Right renal pelvis (tissue), 4 donors: ENCODE measurements at regions not wholly inside any gene's neighbourhood (a gene's known extent, or its start where the extent isn't known, plus 50 kb on each side); places are given as distances from the start of the nearest gene placed in this dataset.
A peak's percentile ranks its signal among the peaks of the same experiment; 100 is the strongest.

Experiments
- DNase-seq, 4 donors: peaks; one replicate each; pipeline ENCODE4 v3.0.0-alpha.2; 2013; ENCODE audit warnings: low read depth in 4 of 4, low spot score in 3 of 4, missing footprints in 1 of 4

DNA sequence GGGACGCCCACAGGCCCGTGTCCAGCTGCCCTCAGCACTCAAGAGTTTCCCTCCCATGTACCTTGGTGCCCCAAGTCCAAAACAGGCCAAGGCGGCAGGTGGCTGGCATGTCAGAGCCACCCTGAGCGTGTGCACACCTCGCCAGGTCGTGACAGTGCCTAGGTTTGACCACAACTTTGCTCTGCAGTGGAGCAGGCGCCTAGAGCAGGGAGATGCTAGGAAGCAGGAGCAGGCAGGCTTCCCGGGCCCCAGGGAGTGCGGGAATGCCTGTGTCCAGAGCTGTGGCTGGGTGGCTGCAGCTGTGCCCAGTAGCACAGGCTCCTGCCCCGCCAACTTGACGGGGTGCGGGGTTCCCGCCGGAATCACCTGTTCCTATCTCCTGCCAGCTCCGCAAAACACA is 380.8 kb upstream of the IMPG1 start:
- no peak for DNase-seq

DNA sequence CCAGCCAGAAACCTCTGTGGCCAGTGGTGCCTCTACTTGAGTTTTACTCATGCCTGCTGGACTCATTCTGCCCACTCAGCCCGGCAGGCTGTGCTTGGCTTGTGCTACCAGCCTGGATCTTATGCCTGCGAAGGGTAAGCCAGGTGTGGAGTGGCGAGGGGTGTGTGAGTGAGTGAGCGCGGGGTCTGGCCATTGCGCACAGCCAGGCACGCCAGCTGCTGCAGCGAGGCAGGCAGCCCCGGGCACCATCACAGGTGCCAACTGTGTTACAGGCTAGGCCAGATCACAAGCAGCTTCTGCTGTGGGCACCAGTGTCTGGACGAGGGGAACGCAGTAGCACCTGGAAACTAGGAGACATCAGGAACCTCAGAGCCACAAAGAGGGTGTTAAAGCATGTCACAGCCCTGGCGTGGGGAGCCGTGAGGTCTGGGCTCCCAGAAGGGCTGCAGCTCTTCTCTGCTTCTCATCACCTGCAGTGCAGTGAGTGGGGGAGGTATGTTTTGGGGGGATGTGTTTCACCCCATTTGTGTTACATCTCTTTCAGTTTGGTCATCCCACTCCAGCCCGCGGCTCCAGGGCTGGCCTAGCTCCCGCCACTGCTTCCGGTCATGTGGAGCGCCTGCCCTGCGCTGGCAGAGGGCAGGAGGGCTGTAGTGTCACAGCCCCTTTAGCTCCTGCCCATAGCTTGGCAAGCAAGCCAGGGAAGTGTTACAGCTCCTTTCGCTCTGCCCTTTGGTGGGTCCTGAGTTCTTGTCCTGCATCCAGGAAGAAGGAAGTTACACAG is 379.7 kb upstream of the IMPG1 start:
- DNase-seq: no peak

DNA sequence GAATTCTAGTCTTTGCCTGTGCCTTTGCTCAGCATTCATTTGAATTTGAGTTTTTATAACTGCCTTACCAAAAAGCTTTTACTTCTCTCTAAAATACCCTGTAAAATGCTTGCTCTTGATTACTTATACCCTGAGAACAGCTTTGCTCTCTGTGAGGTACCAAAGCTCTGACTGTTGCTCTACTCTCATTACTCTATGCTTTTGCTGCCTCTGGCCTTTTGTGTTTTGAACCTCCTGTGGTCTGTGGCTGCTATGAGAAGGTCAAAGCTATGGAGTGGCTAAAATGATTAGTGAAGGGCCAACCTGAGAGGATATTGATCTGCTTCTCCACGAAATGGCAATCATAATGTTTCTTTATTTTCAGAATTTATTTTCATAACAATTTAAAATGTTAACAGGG is 375.6 kb upstream of the IMPG1 start:
- DNase-seq: no peak

DNA sequence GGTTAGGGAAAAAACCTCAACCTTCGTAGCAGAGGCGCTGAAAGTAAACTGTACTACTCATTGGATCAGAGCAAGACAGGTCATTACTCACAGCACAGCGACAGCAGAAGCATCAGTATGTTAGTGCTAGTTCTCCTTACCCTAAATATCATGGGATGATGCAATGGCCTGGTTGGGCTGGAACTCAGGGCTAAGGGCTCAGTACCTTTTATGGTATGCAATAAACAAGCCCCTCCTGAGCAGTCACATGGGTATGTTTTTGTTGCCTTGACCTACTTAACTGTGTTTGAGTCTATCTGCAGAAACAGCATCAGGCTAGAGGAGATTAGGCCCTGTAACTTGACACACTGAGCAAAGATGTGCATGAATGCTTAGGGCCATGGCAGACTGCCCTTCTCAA is 369.4 kb upstream of the IMPG1 start:
- DNase-seq: no peak

DNA sequence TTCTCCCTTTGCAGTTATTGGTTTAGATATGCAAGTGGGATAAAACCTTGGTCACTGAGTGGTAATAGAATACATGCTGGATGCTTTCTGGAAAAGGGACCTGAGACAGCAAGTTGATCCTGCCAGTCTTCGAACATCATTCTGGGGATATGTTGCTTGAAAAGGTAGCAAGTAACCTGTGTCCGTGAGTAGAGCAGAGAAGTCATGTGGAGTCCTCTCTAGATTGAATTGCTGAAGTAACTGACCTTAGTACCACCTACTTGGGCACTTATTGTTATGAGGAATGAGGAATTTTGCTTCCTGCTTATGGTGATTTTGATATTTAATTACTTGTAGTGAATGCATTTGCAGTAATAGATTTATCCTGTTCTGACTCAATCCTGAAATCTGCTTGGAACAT is 367.3 kb upstream of the IMPG1 start:
- no peak for DNase-seq

DNA sequence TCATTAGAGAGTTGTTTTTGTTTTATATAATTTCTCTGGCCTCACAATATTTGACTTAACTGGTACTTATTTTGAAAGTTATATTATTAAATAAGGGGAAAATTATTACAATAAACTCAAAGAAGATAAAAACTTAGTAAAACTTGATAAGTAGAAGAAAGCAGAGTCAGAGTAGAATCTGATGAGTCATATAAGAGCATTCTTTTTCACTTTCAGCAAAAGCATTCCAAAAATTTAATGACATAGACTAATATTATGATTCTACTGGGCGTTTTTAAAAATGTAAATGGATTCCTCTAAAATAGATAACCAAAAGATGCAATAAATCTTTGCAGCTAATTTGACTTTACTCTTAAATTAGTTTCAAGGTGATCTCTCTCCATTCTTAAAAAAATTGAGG is 366.3 kb upstream of the IMPG1 start:
- DNase-seq: no peak

DNA sequence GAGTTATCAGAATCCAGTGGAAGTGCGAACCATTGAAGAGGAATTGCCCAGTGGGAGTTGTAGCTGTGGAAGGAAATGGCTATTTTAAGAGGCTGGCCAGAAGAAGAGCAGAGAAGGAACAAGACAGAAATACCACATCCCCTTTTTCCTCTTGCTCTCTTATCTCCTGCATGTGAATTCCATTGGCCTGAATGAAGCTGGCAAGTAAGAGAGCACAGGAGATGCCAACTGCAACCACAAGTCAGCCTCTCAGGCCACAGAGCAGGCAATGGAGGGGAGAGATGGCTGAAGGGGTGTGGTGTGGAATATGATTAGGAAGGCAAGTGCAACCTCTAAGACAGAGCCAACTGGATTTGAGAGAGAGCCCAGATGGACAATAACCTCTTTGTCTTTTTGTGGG is 362.7 kb upstream of the IMPG1 start:
- no peak for DNase-seq

DNA sequence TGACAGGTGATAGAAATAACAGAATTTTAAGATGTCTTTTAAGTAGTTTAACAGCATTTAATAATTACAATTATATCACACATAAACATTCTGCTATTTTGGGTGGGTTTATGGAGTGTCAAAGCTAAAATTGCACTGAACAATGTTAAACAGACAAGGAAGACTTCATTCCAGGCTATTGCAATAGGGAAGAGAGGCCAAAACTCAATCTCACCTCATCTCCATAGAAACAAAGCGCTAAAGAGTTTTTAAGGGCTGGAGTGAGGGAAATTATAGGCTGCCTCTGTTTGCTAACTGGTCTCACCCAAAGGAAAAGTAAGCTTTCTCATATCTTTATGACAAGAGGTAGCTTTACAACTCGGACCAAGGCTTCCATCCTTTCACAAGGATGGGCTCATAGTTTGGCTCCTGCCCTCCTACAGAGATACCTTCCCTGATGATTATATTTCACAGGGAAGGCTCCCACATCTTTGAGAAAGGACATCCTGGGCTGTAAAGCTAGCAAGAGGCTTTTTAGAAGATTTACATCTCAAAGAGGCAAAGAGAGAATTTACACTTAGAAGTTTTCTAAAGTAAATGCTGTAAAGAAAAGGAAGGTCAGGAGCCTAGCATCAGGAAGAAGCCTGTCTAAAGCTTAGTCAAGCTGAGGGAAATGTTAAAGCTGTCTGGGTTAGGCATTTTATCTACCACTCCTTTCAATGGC is 350.2 kb upstream of the IMPG1 start:
- no peak for DNase-seq

DNA sequence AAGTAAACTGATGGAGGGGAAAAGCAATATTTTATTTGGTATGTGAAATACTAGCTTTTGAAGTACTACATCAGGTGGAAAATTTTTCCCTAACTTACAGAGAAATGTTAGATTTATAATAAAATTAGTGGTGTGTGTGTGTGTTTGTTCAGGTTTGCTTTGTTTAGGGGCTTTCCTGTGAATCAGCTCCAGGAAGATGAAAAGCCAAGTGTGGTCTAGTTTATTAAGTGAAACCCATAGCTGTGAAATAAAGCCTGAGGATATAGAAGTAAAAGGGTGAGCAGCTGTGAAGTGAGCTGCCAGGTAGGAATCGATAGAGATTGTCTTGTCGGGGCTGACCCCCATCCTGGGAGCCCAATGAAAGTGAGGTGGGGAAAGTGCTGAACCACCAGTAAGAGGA is 347.6 kb upstream of the IMPG1 start:
- DNase-seq: no peak

DNA sequence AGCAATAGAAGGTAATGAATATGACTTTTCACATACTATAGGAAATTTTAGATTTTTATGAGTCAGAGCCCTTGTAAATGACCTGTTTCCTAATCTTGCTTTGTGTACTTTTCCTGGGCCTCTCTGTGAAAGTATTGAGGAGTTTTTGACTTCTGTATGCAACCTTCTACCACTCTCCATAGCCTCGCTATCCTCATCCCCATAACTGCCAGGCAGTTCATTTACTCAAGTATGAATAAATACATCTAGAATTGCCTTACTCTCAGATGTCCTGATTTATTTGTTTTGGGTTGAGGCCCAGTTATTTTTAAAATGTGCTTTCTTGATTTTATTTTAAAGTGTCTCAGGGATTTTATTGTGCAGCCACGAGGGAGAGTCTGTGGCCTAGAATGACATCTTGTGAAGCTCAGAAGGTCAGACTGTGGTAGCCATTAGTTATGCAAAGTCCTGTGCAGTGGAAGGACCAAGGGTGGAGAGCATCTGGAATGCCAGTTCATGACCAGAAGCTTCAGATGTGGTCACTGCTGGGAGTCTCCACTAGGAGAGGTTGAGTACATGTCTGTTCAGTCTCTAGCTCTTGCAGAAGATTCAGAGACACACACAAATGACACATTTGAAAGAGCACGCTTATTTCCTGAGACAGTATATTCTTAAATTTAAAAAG is 346.2 kb upstream of the IMPG1 start:
- no peak for DNase-seq

DNA sequence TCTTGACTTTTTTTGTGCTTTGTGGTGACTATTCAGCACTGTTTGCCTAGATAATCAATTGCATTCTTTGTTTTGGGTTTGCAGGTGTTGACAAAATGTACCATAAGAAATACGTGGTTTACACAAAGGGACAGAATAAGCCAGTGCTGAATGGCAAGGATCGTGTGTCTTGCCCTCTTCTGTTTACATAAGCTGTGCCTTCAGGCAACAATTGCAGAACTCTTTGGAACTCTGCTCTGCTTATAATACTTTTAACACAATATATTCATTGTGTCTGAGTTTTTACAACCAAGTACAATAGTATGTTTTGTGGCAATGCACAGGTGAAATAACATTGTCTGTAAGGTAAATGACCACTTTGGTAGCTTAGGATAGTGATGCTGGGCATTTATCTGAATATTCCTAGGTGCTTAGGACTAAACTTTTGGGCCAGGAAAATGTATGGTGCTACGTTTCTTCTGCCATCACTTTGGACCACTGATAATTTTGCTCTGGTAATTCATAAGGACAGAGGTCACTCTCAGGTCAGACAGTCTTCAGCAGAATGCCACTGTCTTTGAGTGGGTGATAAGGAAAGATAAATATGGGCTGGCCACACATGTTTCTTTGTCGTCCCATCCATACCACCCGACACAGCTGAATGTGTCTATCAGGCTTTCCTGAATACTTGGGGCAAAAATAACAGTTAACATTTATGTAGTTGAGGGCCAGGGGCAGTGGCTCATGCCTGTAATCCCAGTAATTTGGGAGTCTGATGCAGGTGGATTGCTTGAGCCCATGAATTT is 344.6 kb upstream of the IMPG1 start:
- no peak for DNase-seq

DNA sequence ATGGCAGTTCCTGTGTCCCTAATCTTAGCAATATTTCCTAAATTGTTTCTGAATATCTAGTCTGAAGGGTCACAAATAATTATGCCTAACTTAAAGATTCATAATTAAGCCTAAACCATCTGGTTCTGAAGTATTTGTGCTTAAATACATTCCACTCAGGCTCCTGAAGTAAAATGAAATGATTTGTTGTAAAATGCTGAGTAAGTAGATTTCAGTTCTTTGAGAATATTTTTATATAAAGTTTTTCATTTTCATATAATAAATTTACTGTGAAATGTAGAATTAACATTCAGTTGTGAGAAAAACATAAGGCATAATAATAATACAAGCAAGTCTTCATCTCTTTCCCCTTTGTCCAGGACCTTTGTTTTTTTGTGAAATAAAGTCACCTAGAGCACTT is 330.6 kb upstream of the IMPG1 start:
- no peak for DNase-seq

DNA sequence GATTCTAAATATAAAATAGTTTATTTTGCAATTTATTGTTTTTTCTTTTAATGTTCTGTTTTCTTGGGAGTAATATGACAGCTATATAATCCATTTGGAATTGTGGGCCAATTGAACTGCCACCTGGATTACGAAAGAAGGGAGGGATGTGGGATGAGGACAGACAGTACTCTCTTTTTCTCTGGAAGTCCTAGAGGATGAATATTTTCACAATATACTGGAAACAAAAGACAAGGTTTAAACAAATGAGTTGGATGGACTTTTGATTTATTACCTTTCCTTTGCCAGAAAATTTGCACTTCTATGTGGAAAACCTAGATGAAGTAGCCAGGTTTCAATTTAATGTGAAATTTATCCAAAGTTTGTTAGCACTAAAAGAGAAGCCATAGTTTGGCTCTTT is 325.5 kb upstream of the IMPG1 start:
- DNase-seq: no peak

DNA sequence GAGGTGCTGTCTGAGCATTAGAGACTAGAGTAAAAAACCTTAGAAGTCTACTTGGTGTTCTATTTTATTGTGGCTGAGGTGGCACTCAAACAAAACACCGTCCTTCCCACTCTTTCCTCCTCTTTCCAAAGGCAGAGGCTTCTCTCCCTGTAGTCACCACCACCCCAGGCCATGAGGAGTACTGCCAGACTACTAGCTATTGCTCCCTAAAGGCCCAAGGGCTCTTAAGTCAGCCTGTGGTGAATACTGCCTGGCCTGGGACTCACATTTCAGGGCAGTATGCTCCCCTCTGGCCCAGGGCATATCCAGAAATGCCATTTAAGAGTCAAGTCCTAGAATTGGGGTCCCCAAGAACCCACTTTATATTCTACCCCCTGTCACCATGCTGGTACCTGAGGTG is 309.7 kb upstream of the IMPG1 start:
- no peak for DNase-seq

DNA sequence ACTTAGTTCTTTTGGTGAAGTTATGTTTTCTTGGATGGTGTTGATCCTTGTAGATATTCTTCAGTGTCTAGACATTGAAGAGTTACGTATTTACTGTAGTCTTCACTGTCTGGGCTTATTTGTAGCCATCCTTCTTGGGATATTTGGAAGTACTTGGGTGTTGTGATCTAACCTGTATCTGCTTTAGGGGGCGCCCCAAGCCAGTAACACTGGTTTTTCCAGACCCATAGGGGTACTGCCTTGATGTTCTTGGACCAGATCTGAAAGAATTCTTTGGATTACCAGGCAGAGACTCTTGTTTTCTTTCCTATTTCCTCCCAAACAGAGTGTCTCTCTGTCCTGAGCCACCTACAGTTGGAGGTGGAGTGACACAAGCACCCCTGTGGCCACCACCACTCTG is 309.1 kb upstream of the IMPG1 start:
- no peak for DNase-seq

DNA sequence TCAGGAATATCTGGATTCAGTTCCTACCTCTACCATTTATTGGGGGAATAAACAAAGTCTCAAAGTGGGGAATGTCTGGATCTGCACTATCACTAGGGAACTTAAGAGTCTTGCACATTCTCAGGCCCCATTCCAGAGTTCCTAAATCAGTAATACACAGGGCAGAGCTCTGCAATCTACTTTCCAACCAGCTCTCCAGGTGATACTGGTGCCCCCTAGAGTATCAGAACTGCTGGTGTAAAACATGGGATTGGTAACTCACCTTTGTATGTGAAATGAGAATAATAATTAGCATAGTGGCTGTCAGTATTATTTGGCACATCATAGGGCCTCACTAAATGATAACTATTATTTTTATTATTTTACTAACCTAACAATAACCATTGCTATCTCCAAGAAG is 278.8 kb upstream of the IMPG1 start:
- DNase-seq: peak in 1 of 4 donors; percentile 1

DNA sequence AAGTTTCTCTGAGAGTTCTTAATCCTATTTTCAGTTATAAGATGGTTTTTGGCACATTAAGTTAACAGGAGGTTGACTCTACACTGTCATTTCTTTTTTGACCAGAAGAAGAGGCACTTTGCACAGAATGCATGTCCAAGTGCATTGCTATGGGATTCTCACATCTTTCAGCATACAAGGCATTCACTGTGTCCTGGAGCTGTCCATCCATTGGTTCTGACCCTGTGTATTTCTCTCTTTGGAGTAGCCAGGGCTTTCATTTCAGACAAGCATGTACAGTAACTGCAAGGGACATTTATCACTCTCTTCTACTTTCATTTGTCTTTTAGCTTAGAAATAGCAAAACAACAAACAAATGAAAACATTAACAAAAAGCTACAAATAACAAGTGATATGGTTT is 275.1 kb upstream of the IMPG1 start:
- no peak for DNase-seq

DNA sequence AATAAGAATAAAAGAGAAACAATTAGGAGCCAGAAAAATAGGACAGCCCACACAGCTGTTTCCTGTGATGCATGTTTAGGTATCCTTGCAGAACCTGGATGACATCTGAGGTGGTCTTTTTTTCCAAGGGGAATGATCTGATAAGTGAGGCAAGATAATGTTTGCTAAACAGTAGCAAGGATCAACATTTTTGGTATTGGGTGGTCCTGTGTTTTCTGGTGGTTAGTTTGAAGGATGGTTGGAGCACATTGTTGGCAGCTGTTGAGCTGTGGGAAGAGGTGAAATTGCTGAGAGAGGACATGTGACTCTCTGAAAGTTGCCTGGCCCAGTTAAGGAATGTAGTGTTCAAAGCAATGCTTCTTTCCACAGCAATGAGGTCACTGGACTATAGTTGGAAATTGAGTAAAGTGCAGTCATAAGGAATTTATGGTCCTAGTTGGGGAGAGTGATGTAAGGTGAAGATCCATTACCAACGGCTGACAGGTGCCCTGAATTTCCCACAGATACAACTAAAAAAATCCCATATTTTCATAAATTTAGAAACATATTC is 270.2 kb upstream of the IMPG1 start:
- no peak for DNase-seq

DNA sequence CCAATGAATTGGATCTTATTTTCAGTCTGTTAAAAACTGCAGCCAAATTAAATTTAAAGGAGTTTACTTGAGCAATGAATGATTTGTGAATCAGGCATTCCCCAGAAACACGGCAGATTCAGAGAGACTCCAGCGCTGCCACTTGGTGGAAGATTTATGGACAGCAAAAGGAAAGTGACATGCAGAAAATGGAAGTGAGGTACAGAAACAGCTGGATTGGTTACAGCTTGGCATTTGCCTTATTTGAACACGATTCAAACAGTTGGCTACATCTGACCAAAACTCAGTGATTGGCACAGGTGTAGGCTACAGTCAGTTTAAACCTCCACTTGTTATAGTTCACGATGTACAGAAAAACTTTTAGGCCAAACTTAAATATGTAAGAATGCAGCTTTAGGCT is 257.6 kb upstream of the IMPG1 start:
- DNase-seq: no peak

DNA sequence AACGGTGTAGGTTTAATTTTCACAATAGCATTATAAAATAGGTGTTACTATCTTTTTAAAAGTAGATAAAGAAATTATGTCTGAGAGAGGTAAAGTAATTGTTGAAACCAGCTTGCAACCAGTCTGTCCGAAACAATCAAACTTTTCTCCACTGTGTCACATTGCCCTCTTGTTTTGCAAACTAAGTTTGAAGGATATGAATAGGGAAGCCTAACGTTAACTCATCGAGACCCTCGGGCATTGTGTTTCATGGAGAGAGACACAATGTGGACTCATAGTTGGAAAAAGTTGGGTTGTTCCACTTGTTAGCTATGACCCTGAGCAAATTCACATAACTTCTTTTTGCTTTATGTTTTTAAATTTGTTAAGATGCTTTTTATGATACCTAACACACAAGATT is 254.4 kb upstream of the IMPG1 start:
- DNase-seq: no peak
